Calu3 (cell line): ENCODE measurements at regions not wholly inside any gene's neighbourhood (a gene's known extent, or its start where the extent isn't known, plus 50 kb on each side); places are given as distances from the start of the nearest gene placed in this dataset.

Source experiments
- BruUV-seq: library from RNA; stranded (reverse); fragments of 400-500 nt; replicated peaks from 2 replicates; lab custom pipeline; 2021; lab: Mats Ljungman, UMichigan
- CTCF ChIA-PET: fragments of 300-600 bp; sonication (Branson Sonifier 250); formaldehyde crosslinking; loops from one replicate; lab custom pipeline; 2022; ENCODE audit warnings: antibody characterized with exemption; lab: Charles Lee
- DNase-seq: peaks from one replicate; pipeline ENCODE4 v3.0.0; 2022
- H3K27ac Mint-ChIP-seq: one replicate; pipeline ENCODE4 v1.8.0; 2022; ENCODE audit warnings: mixed read lengths; ENCODE audit not compliant: unreplicated experiment
- H3K27me3 Mint-ChIP-seq: one replicate; pipeline ENCODE4 v1.8.0; 2022; ENCODE audit warnings: mixed read lengths; ENCODE audit not compliant: unreplicated experiment
- H3K36me3 Mint-ChIP-seq: one replicate; pipeline ENCODE4 v1.8.0; 2022; ENCODE audit warnings: mild to moderate bottlenecking, moderate library complexity, mixed read lengths; ENCODE audit not compliant: insufficient read depth, unreplicated experiment
- H3K4me1 Mint-ChIP-seq: one replicate; pipeline ENCODE4 v1.8.0; 2022; ENCODE audit warnings: mild to moderate bottlenecking, low read depth, mixed read lengths; ENCODE audit not compliant: unreplicated experiment
- H3K4me3 Mint-ChIP-seq: one replicate; pipeline ENCODE4 v1.8.0; 2022; ENCODE audit warnings: mild to moderate bottlenecking, low read depth, moderate library complexity, mixed read lengths; ENCODE audit not compliant: unreplicated experiment
- H3K9me3 Mint-ChIP-seq: one replicate; pipeline ENCODE4 v1.8.0; 2022; ENCODE audit warnings: low read depth, mixed read lengths; ENCODE audit not compliant: unreplicated experiment
- CTCF ChIP-seq: fragments of 200-600 bp; IDR thresholded peaks from one replicate; pipeline ENCODE4 v1.8.0; 2022; ENCODE audit warnings: antibody characterized with exemption; ENCODE audit not compliant: unreplicated experiment
- intact Hi-C: fragments of 100-400 bp; cut with micrococcal nuclease; formaldehyde crosslinking; loops from one replicate; pipeline ENCODE4 v1.10.0; 2022; ENCODE audit not compliant: unreplicated experiment

GRCh38 chr6:45808042-45808645 is 207.5 kb downstream of the CLIC5 start:
- TF ChIP-seq CTCF = no peak
- Mint-ChIP-seq H3K4me1 (no peaks in the 10 kb centered on the region), H3K36me3 (no peaks in the 10 kb centered on the region), H3K27me3 (peaks cover 44% of the 10 kb centered on the region), H3K4me3 (no peak overlapping the region), H3K27ac (no peak overlapping the region), H3K9me3 (no peaks in the 10 kb centered on the region)
- no peak for DNase-seq
- intact Hi-C loops = no loop called here
- CTCF ChIA-PET = no interaction called here
- no TSS peak for BruUV-seq

- Mint-ChIP-seq H3K27me3 (peaks cover 37% of the 10 kb centered on the region), H3K4me3 (no peak overlapping the region), H3K27ac (no peak overlapping the region), H3K4me1 (no peaks in the 10 kb centered on the region), H3K36me3 (no peaks in the 10 kb centered on the region), H3K9me3 (no peaks in the 10 kb centered on the region)
- intact Hi-C loops = no loop called here
- TF ChIP-seq CTCF = no peak
- CTCF ChIA-PET = no interaction called here
- DNase-seq = no peak
- no TSS peak for BruUV-seq
These were observed 208.2 kb downstream of the CLIC5 start for GRCh38 chr6:45807311-45808041.

GRCh38 chr6:45806172-45806571 is 209.5 kb downstream of the CLIC5 start:
- Mint-ChIP-seq H3K36me3 (no peaks in the 10 kb centered on the region), H3K27ac (no peak overlapping the region), H3K27me3 (peaks cover 26% of the 10 kb centered on the region), H3K4me1 (no peaks in the 10 kb centered on the region), H3K4me3 (no peak overlapping the region), H3K9me3 (no peaks in the 10 kb centered on the region)
- intact Hi-C loops = no loop called here
- CTCF ChIA-PET = no interaction called here
- TF ChIP-seq CTCF = no peak
- no peak for DNase-seq
- no TSS peak for BruUV-seq

GRCh38 chr6:45803071-45803470 is 212.6 kb downstream of the CLIC5 start:
- H3K27ac Mint-ChIP-seq = no peak overlapping the region
- H3K4me1 Mint-ChIP-seq = no peaks in the 10 kb centered on the region
- CTCF ChIA-PET = interaction anchor here (1.4 kb wide), 1 partner anchor 77 kb away, joined by 3 read pairs; no protein-coding TSS in a partner anchor
- BruUV-seq = no TSS peak
- intact Hi-C loops = no loop called here
- no peak for DNase-seq
- TF ChIP-seq CTCF = no peak
- no peak overlapping the region for H3K4me3 Mint-ChIP-seq
- H3K9me3 Mint-ChIP-seq = no peaks in the 10 kb centered on the region
- H3K27me3 Mint-ChIP-seq = peaks cover 26% of the 10 kb centered on the region
- no peaks in the 10 kb centered on the region for H3K36me3 Mint-ChIP-seq
